ENCODE measurements at regions not wholly inside any gene's neighbourhood (a gene's known extent, or its start where the extent isn't known, plus 50 kb on each side); places are given as distances from the start of the nearest gene placed in this dataset.

DNA sequence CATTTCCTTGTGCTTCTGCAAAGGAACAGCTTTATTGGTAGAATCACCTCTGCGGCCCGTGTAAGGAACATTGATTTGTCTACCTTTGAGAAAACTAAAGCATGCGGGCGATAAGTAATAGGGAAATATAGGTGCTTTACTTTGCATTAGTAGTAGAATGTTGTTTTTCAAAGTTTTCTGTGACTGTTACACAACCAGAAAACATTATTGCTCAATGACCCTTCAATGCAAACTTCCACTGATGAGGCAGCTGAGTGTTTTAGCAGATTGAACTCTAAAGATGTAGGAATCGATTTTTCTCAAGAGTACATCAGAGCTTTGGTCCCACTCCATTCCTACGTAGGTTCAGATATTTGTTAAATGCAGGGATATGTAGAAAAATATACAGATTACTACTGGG, 427.8 kb downstream of the DNAJB9 start:
- TF ChIP-seq, protein P1, sequence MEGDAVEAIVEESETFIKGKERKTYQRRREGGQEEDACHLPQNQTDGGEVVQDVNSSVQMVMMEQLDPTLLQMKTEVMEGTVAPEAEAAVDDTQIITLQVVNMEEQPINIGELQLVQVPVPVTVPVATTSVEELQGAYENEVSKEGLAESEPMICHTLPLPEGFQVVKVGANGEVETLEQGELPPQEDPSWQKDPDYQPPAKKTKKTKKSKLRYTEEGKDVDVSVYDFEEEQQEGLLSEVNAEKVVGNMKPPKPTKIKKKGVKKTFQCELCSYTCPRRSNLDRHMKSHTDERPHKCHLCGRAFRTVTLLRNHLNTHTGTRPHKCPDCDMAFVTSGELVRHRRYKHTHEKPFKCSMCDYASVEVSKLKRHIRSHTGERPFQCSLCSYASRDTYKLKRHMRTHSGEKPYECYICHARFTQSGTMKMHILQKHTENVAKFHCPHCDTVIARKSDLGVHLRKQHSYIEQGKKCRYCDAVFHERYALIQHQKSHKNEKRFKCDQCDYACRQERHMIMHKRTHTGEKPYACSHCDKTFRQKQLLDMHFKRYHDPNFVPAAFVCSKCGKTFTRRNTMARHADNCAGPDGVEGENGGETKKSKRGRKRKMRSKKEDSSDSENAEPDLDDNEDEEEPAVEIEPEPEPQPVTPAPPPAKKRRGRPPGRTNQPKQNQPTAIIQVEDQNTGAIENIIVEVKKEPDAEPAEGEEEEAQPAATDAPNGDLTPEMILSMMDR (IDR thresholded peaks at IDR 0.05; ENCODE audit: insufficient read depth, low read length) = no peak
- TF ChIP-seq GABPA (IDR thresholded peaks at IDR 0.05; ENCODE audit: low read depth) (no peak), POLR2AphosphoS5 (IDR thresholded peaks at IDR 0.05; ENCODE audit: low read depth) (no peak)
- TF ChIP-seq, protein P2, sequence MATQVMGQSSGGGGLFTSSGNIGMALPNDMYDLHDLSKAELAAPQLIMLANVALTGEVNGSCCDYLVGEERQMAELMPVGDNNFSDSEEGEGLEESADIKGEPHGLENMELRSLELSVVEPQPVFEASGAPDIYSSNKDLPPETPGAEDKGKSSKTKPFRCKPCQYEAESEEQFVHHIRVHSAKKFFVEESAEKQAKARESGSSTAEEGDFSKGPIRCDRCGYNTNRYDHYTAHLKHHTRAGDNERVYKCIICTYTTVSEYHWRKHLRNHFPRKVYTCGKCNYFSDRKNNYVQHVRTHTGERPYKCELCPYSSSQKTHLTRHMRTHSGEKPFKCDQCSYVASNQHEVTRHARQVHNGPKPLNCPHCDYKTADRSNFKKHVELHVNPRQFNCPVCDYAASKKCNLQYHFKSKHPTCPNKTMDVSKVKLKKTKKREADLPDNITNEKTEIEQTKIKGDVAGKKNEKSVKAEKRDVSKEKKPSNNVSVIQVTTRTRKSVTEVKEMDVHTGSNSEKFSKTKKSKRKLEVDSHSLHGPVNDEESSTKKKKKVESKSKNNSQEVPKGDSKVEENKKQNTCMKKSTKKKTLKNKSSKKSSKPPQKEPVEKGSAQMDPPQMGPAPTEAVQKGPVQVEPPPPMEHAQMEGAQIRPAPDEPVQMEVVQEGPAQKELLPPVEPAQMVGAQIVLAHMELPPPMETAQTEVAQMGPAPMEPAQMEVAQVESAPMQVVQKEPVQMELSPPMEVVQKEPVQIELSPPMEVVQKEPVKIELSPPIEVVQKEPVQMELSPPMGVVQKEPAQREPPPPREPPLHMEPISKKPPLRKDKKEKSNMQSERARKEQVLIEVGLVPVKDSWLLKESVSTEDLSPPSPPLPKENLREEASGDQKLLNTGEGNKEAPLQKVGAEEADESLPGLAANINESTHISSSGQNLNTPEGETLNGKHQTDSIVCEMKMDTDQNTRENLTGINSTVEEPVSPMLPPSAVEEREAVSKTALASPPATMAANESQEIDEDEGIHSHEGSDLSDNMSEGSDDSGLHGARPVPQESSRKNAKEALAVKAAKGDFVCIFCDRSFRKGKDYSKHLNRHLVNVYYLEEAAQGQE (IDR thresholded peaks at IDR 0.05; ENCODE audit: insufficient replicate concordance, low read depth) = no peak

Measured in HL-60 (cell line).